Neural progenitor cell (in vitro differentiated cells): ENCODE measurements at regions not wholly inside any gene's neighbourhood (a gene's known extent, or its start where the extent isn't known, plus 50 kb on each side); places are given as distances from the start of the nearest gene placed in this dataset.

Experiments used
- DNase-seq: peaks from one replicate; pipeline ENCODE4 v3.0.0-alpha.2; 2016; ENCODE audit warnings: low spot score
- H2AFZ ChIP-seq: fragments of 200-600 bp; sonication (generic); replicated peaks from 2 replicates; pipeline ENCODE4 v1.6.1; 2016; ENCODE audit warnings: antibody characterized with exemption
- H3F3A ChIP-seq: fragments of 200-600 bp; sonication (generic); 2 replicates; pipeline ENCODE4 v1.6.1; 2016; ENCODE audit warnings: antibody characterized with exemption, low read depth
- H3K27ac ChIP-seq: fragments of 200-600 bp; sonication (generic); 2 replicates; pipeline ENCODE4 v1.5.1; 2016; ENCODE audit warnings: mild to moderate bottlenecking
- H3K27me3 ChIP-seq: fragments of 200-600 bp; sonication (generic); 2 replicates; pipeline ENCODE4 v1.6.1; 2016; ENCODE audit warnings: mild to moderate bottlenecking, moderate library complexity
- H3K36me3 ChIP-seq: fragments of 200-600 bp; sonication (generic); 2 replicates; pipeline ENCODE4 v1.5.1; 2016
- H3K4me1 ChIP-seq: fragments of 200-600 bp; sonication (generic); 2 replicates; pipeline ENCODE4 v1.6.1; 2016; ENCODE audit warnings: mixed run types
- H3K4me2 ChIP-seq: fragments of 200-600 bp; sonication (generic); 2 replicates; pipeline ENCODE4 v1.6.1; 2016
- H3K4me3 ChIP-seq: fragments of 200-600 bp; sonication (generic); 2 replicates; pipeline ENCODE4 v1.5.1; 2016
- H3K79me2 ChIP-seq: fragments of 200-600 bp; sonication (generic); 2 replicates; pipeline ENCODE4 v1.6.1; 2016; ENCODE audit warnings: low read depth
- H3K9ac ChIP-seq: fragments of 200-600 bp; sonication (generic); 2 replicates; pipeline ENCODE4 v1.6.1; 2016
- H3K9me3 ChIP-seq: fragments of 200-600 bp; sonication (generic); 2 replicates; pipeline ENCODE4 v1.5.1; 2016; ENCODE audit warnings: low read depth
- H4K20me1 ChIP-seq: fragments of 200-600 bp; sonication (generic); 2 replicates; pipeline ENCODE4 v1.6.1; 2016; ENCODE audit warnings: low read depth
- H3K27ac Mint-ChIP-seq: 3 replicates; pipeline ENCODE4 v1.8.0; 2021; ENCODE audit warnings: mixed read lengths
- H3K27me3 Mint-ChIP-seq: 2 replicates; pipeline ENCODE4 v1.8.0; 2022; ENCODE audit warnings: low read depth, mild to moderate bottlenecking, inconsistent platforms, moderate library complexity, mixed read lengths; ENCODE audit not compliant: insufficient read depth
- H3K36me3 Mint-ChIP-seq: 3 replicates; pipeline ENCODE4 v1.8.0; 2021; ENCODE audit warnings: mixed read lengths
- H3K4me1 Mint-ChIP-seq: 3 replicates; pipeline ENCODE4 v1.8.0; 2021; ENCODE audit warnings: mixed read lengths
- H3K4me3 Mint-ChIP-seq: 3 replicates; pipeline ENCODE4 v1.8.0; 2021; ENCODE audit warnings: mild to moderate bottlenecking, moderate library complexity, mixed read lengths
- H3K9me3 Mint-ChIP-seq: 3 replicates; pipeline ENCODE4 v1.8.0; 2020; ENCODE audit warnings: mixed read lengths
- EZH2 ChIP-seq: fragments of 200-600 bp; sonication (generic); IDR thresholded peaks from 2 replicates; pipeline ENCODE4 v1.6.1; 2017; ENCODE audit warnings: antibody characterized with exemption, mild to moderate bottlenecking, moderate library complexity
- EZH2phosphoT487 ChIP-seq: fragments of 200-600 bp; sonication (generic); IDR thresholded peaks from 2 replicates; pipeline ENCODE4 v1.6.1; 2017; ENCODE audit warnings: antibody characterized with exemption
- TF ChIP-seq, protein P1 (sequence below): fragments of 200-600 bp; sonication (generic); IDR thresholded peaks from 2 replicates; pipeline ENCODE4 v1.5.1; 2017; ENCODE audit warnings: antibody characterized with exemption, mild to moderate bottlenecking

DNA sequence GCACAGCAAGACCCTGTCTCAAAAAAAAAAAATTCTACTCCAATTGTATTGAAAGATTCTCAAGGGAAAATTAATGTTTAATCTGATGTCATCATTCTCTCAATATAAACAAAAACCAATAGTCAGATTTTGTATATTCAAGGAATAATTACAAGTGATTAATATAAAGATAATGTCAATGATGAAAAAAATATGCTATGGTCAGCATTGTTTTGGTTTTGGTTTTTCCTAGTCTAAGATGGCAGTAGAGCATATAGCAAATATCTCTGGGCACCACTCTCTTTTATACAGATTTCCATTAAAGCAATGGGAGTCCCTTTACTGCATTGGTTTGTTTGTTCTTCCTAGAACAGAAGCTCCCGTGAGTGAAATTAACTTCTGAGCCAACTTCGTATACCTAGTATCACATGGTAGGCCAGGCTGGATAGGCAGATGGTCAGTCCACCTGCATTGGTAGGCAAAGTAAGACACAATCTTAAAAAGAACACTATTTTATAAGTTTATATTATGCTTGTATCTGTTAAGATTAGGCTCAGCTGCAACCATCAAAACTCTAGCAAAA, 523.8 kb upstream of the JARID2 start:
- Mint-ChIP-seq H3K27ac (no peak overlapping the region), H3K9me3 (peaks cover 2% of the 10 kb centered on the region), H3K4me1 (peaks cover 24% of the 10 kb centered on the region), H3K27me3 (peaks cover 12% of the 10 kb centered on the region), H3K36me3 (peaks cover 2% of the 10 kb centered on the region), H3K4me3 (no peak overlapping the region)
- no peak overlapping the region for H3K4me2 ChIP-seq
- TF ChIP-seq EZH2 (no peak), EZH2phosphoT487 (no peak)
- TF ChIP-seq, protein P1, sequence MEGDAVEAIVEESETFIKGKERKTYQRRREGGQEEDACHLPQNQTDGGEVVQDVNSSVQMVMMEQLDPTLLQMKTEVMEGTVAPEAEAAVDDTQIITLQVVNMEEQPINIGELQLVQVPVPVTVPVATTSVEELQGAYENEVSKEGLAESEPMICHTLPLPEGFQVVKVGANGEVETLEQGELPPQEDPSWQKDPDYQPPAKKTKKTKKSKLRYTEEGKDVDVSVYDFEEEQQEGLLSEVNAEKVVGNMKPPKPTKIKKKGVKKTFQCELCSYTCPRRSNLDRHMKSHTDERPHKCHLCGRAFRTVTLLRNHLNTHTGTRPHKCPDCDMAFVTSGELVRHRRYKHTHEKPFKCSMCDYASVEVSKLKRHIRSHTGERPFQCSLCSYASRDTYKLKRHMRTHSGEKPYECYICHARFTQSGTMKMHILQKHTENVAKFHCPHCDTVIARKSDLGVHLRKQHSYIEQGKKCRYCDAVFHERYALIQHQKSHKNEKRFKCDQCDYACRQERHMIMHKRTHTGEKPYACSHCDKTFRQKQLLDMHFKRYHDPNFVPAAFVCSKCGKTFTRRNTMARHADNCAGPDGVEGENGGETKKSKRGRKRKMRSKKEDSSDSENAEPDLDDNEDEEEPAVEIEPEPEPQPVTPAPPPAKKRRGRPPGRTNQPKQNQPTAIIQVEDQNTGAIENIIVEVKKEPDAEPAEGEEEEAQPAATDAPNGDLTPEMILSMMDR = no peak
- H3K27ac ChIP-seq = no peak overlapping the region
- no peak overlapping the region for H2AFZ ChIP-seq
- no peaks in the 10 kb centered on the region for H3K9me3 ChIP-seq
- H3K27me3 ChIP-seq = no peaks in the 10 kb centered on the region
- no peaks in the 10 kb centered on the region for H3F3A ChIP-seq
- DNase-seq = no peak
- no peaks in the 10 kb centered on the region for H3K4me1 ChIP-seq
- H4K20me1 ChIP-seq = no peaks in the 10 kb centered on the region
- no peaks in the 10 kb centered on the region for H3K36me3 ChIP-seq
- no peak overlapping the region for H3K9ac ChIP-seq
- no peaks in the 10 kb centered on the region for H3K79me2 ChIP-seq
- H3K4me3 ChIP-seq = no peak overlapping the region

DNA sequence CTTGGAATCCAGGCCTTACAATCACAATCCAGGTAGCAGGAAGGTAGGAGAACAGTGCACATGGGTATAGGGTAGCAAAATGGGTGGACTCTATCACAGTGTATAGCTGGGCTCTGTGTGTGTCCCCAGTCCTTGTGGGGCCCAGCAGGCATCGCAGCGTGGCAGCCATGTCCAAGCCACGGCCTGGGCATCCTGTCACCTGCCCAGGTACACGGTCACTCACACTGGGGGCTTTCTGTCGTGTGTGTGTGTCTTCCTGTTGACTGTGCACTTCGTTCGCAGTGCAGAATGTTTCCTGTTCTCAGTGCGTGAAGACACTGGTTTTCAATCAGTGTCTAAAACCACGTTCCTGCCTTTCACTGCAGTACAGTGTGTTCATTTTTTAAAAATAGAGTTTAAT, 523.2 kb upstream of the JARID2 start:
- H3K27me3 ChIP-seq = no peaks in the 10 kb centered on the region
- no peak overlapping the region for H3K4me3 Mint-ChIP-seq
- H3K4me2 ChIP-seq = no peak overlapping the region
- peaks cover 2% of the 10 kb centered on the region for H3K9me3 Mint-ChIP-seq
- H4K20me1 ChIP-seq = no peaks in the 10 kb centered on the region
- no peak overlapping the region for H3K27ac ChIP-seq
- no peak for DNase-seq
- no peaks in the 10 kb centered on the region for H3K4me1 ChIP-seq
- H3K27ac Mint-ChIP-seq = no peak overlapping the region
- peaks cover 25% of the 10 kb centered on the region for H3K4me1 Mint-ChIP-seq
- no peaks in the 10 kb centered on the region for H3K36me3 ChIP-seq
- H3K27me3 Mint-ChIP-seq = peaks cover 17% of the 10 kb centered on the region
- no peak for TF ChIP-seq EZH2
- TF ChIP-seq, protein P1 = no peak
- TF ChIP-seq EZH2phosphoT487 = no peak
- H3K36me3 Mint-ChIP-seq = peaks cover 3% of the 10 kb centered on the region
- H3F3A ChIP-seq = no peaks in the 10 kb centered on the region
- H2AFZ ChIP-seq = no peak overlapping the region
- H3K4me3 ChIP-seq = no peak overlapping the region
- H3K9me3 ChIP-seq = no peaks in the 10 kb centered on the region
- no peaks in the 10 kb centered on the region for H3K79me2 ChIP-seq
- no peak overlapping the region for H3K9ac ChIP-seq

DNA sequence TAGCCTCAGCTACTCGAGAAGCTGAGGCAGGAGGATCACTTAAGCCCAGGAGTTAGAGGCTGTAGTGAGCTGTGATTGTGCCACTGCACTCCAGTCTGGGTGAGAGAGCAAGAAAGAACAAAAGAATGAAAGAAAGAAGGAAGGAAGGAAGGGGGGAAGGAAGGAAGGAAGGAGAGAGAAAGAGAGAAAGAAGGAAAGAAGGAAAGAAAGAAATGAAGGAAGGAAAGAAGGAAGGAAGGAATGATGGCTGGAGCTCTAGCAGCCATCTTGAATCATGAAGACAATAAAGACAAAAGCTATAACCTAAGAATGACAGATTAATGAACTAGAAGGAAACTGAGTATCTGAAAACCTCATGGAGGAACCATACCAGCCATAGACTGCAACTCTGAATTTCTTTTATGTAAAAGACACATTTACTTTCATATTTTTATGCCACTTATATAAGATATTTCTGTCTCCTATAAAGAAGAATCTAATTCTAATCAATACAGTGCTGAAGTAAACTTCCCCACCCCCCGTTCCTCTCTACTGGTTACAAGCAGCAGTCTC, 522.3 kb upstream of the JARID2 start:
- no peaks in the 10 kb centered on the region for H3K27me3 ChIP-seq
- Mint-ChIP-seq H3K9me3 (peaks cover 2% of the 10 kb centered on the region), H3K27me3 (peaks cover 18% of the 10 kb centered on the region), H3K36me3 (peaks cover 4% of the 10 kb centered on the region), H3K4me1 (peaks cover 35% of the 10 kb centered on the region), H3K4me3 (no peak overlapping the region), H3K27ac (no peak overlapping the region)
- no peaks in the 10 kb centered on the region for H4K20me1 ChIP-seq
- no peak overlapping the region for H3K9ac ChIP-seq
- H2AFZ ChIP-seq = no peak overlapping the region
- no peaks in the 10 kb centered on the region for H3K79me2 ChIP-seq
- H3K4me3 ChIP-seq = no peak overlapping the region
- no peak for TF ChIP-seq EZH2phosphoT487
- TF ChIP-seq EZH2 = no peak
- TF ChIP-seq, protein P1 = no peak
- no peak for DNase-seq
- H3K27ac ChIP-seq = no peak overlapping the region
- no peak overlapping the region for H3K4me2 ChIP-seq
- H3K9me3 ChIP-seq = no peaks in the 10 kb centered on the region
- H3F3A ChIP-seq = no peaks in the 10 kb centered on the region
- H3K4me1 ChIP-seq = no peaks in the 10 kb centered on the region
- no peaks in the 10 kb centered on the region for H3K36me3 ChIP-seq
